Gastroesophageal sphincter (tissue), 3 donors: ENCODE measurements at regions not wholly inside any gene's neighbourhood (a gene's known extent, or its start where the extent isn't known, plus 50 kb on each side); places are given as distances from the start of the nearest gene placed in this dataset.

Experiments used
- CTCF ChIP-seq, 4 experiments: fragments of 200-600 bp in 2 of 4; fragments of 450-650 bp in 2 of 4; sonication (generic) in 1 of 4; IDR thresholded peaks; one replicate each; pipeline ENCODE4 v1.5.1; 2017 to 2019; ENCODE audit warnings: antibody characterized with exemption in 4 of 4, mild to moderate bottlenecking in 2 of 4, moderate library complexity in 2 of 4
- POLR2A ChIP-seq, 2 donors: fragments of 450-650 bp; IDR thresholded peaks; one replicate each; pipeline ENCODE4 v1.6.1; 2017; ENCODE audit warnings: antibody characterized with exemption in 2 of 2, mild to moderate bottlenecking in 2 of 2, moderate library complexity in 1 of 2
- POLR2AphosphoS5 ChIP-seq: sonication (generic); formaldehyde crosslinking; IDR thresholded peaks from one replicate; pipeline ENCODE4 v1.6.1; 2017; ENCODE audit warnings: antibody characterized with exemption

- TF ChIP-seq CTCF (IDR thresholded peaks at IDR 0.05) (no peak), POLR2AphosphoS5 (no peak), POLR2A (IDR thresholded peaks at IDR 0.05) (no peak)
Observed at GRCh38 chr11:79963856-79964645, 523.2 kb upstream of the TENM4 start.
